ENCODE measurements at regions not wholly inside any gene's neighbourhood (a gene's known extent, or its start where the extent isn't known, plus 50 kb on each side); places are given as distances from the start of the nearest gene placed in this dataset.

GRCh38 chr1:4207842-4208692 lies 308.0 kb upstream of the C1orf174 start:
- Histone ChIP-seq H3K27ac (ENCODE audit: low read length) (no peak overlapping the region), H3K36me3 (ENCODE audit: control insufficient read depth, insufficient read depth, low read length) (no peaks in the 10 kb centered on the region), H3K9me3 (ENCODE audit: control insufficient read depth, low read depth, low read length) (no peaks in the 10 kb centered on the region), H3K4me1 (ENCODE audit: control insufficient read depth, insufficient read depth, low read length) (no peaks in the 10 kb centered on the region), H3K4me3 (ENCODE audit: low read length) (no peak overlapping the region), H3K27me3 (ENCODE audit: control insufficient read depth, insufficient read depth, low read length) (no peaks in the 10 kb centered on the region)
- no peak for DNase-seq
- WGBS (ENCODE audit: insufficient coverage, low lambda C conversion rate): 100% methylated on average over 1 of the region's 10 CpGs

- no peaks in the 10 kb centered on the region for H3K36me3 ChIP-seq (ENCODE audit: control insufficient read depth, insufficient read depth, low read length)
Observed at GRCh38 chr1:4210043-4210442, 310.0 kb upstream of the C1orf174 start.

GRCh38 chr1:4212796-4213195 lies 312.7 kb upstream of the C1orf174 start:
- H3K36me3 ChIP-seq (ENCODE audit: control insufficient read depth, insufficient read depth, low read length): no peaks in the 10 kb centered on the region
- DNase-seq: no peak
- H3K27me3 ChIP-seq (ENCODE audit: control insufficient read depth, insufficient read depth, low read length): no peaks in the 10 kb centered on the region
- H3K9me3 ChIP-seq (ENCODE audit: control insufficient read depth, low read depth, low read length): no peaks in the 10 kb centered on the region
- H3K27ac ChIP-seq (ENCODE audit: low read length): no peak overlapping the region
- no peak overlapping the region for H3K4me3 ChIP-seq (ENCODE audit: low read length)
- H3K4me1 ChIP-seq (ENCODE audit: control insufficient read depth, insufficient read depth, low read length): no peaks in the 10 kb centered on the region
- WGBS (ENCODE audit: insufficient coverage, low lambda C conversion rate): no CpG with 5 or more reads among the region's 5 CpGs

More at GRCh38 chr1:4210043-4210442, 310.0 kb upstream of the C1orf174 start:
- DNase-seq: no peak
- no peaks in the 10 kb centered on the region for H3K27me3 ChIP-seq (ENCODE audit: control insufficient read depth, insufficient read depth, low read length)
- H3K9me3 ChIP-seq (ENCODE audit: control insufficient read depth, low read depth, low read length): no peaks in the 10 kb centered on the region
- H3K27ac ChIP-seq (ENCODE audit: low read length): no peak overlapping the region
- no CpG with 5 or more reads among the region's 1 CpG for WGBS (ENCODE audit: insufficient coverage, low lambda C conversion rate)
- H3K4me1 ChIP-seq (ENCODE audit: control insufficient read depth, insufficient read depth, low read length): no peaks in the 10 kb centered on the region
- H3K4me3 ChIP-seq (ENCODE audit: low read length): no peak overlapping the region

GRCh38 chr1:4213366-4213973 lies 313.4 kb upstream of the C1orf174 start:
- Histone ChIP-seq H3K4me3 (ENCODE audit: low read length) (no peak overlapping the region), H3K36me3 (ENCODE audit: control insufficient read depth, insufficient read depth, low read length) (no peaks in the 10 kb centered on the region), H3K27ac (ENCODE audit: low read length) (no peak overlapping the region), H3K4me1 (ENCODE audit: control insufficient read depth, insufficient read depth, low read length) (no peaks in the 10 kb centered on the region), H3K27me3 (ENCODE audit: control insufficient read depth, insufficient read depth, low read length) (no peaks in the 10 kb centered on the region), H3K9me3 (ENCODE audit: control insufficient read depth, low read depth, low read length) (no peaks in the 10 kb centered on the region)
- no peak for DNase-seq
- WGBS (ENCODE audit: insufficient coverage, low lambda C conversion rate): 61% methylated on average over 3 of the region's 18 CpGs

GRCh38 chr1:4214826-4215225 lies 314.8 kb upstream of the C1orf174 start:
- no peak overlapping the region for H3K4me3 ChIP-seq (ENCODE audit: low read length)
- no peaks in the 10 kb centered on the region for H3K4me1 ChIP-seq (ENCODE audit: control insufficient read depth, insufficient read depth, low read length)
- H3K27ac ChIP-seq (ENCODE audit: low read length): no peak overlapping the region
- WGBS (ENCODE audit: insufficient coverage, low lambda C conversion rate): 100% methylated on average over 3 of the region's 12 CpGs
- no peak for DNase-seq
- no peaks in the 10 kb centered on the region for H3K27me3 ChIP-seq (ENCODE audit: control insufficient read depth, insufficient read depth, low read length)
- no peaks in the 10 kb centered on the region for H3K36me3 ChIP-seq (ENCODE audit: control insufficient read depth, insufficient read depth, low read length)
- no peaks in the 10 kb centered on the region for H3K9me3 ChIP-seq (ENCODE audit: control insufficient read depth, low read depth, low read length)

- H3K4me1 ChIP-seq (ENCODE audit: control insufficient read depth, insufficient read depth, low read length): no peaks in the 10 kb centered on the region
- H3K27ac ChIP-seq (ENCODE audit: low read length): no peak overlapping the region
- H3K4me3 ChIP-seq (ENCODE audit: low read length): no peak overlapping the region
- no peaks in the 10 kb centered on the region for H3K36me3 ChIP-seq (ENCODE audit: control insufficient read depth, insufficient read depth, low read length)
- no peaks in the 10 kb centered on the region for H3K27me3 ChIP-seq (ENCODE audit: control insufficient read depth, insufficient read depth, low read length)
- no CpG with 5 or more reads among the region's 11 CpGs for WGBS (ENCODE audit: insufficient coverage, low lambda C conversion rate)
- no peak for DNase-seq
- H3K9me3 ChIP-seq (ENCODE audit: control insufficient read depth, low read depth, low read length): no peaks in the 10 kb centered on the region
Observed at GRCh38 chr1:4215391-4215790, 315.3 kb upstream of the C1orf174 start.

GRCh38 chr1:4216231-4216630 lies 316.2 kb upstream of the C1orf174 start:
- Histone ChIP-seq H3K27ac (ENCODE audit: low read length) (no peak overlapping the region), H3K4me3 (ENCODE audit: low read length) (no peak overlapping the region), H3K27me3 (ENCODE audit: control insufficient read depth, insufficient read depth, low read length) (no peaks in the 10 kb centered on the region), H3K9me3 (ENCODE audit: control insufficient read depth, low read depth, low read length) (no peaks in the 10 kb centered on the region), H3K36me3 (ENCODE audit: control insufficient read depth, insufficient read depth, low read length) (no peaks in the 10 kb centered on the region), H3K4me1 (ENCODE audit: control insufficient read depth, insufficient read depth, low read length) (no peaks in the 10 kb centered on the region)
- no peak for DNase-seq

- H3K36me3 ChIP-seq (ENCODE audit: control insufficient read depth, insufficient read depth, low read length): no peaks in the 10 kb centered on the region
- DNase-seq: no peak
- no peak overlapping the region for H3K27ac ChIP-seq (ENCODE audit: low read length)
- H3K4me3 ChIP-seq (ENCODE audit: low read length): no peak overlapping the region
- no peaks in the 10 kb centered on the region for H3K4me1 ChIP-seq (ENCODE audit: control insufficient read depth, insufficient read depth, low read length)
- no peaks in the 10 kb centered on the region for H3K27me3 ChIP-seq (ENCODE audit: control insufficient read depth, insufficient read depth, low read length)
- WGBS (ENCODE audit: insufficient coverage, low lambda C conversion rate): 85% methylated on average over 3 of the region's 10 CpGs
- H3K9me3 ChIP-seq (ENCODE audit: control insufficient read depth, low read depth, low read length): no peaks in the 10 kb centered on the region
Observed at GRCh38 chr1:4218619-4219018, 318.5 kb upstream of the C1orf174 start.

GRCh38 chr1:4219111-4219510 lies 319.0 kb upstream of the C1orf174 start:
- H3K9me3 ChIP-seq (ENCODE audit: control insufficient read depth, low read depth, low read length): no peaks in the 10 kb centered on the region
- WGBS (ENCODE audit: insufficient coverage, low lambda C conversion rate): no CpG with 5 or more reads among the region's 11 CpGs
- H3K4me3 ChIP-seq (ENCODE audit: low read length): no peak overlapping the region

GRCh38 chr1:4219826-4220225 lies 319.8 kb upstream of the C1orf174 start:
- Histone ChIP-seq H3K4me1 (ENCODE audit: control insufficient read depth, insufficient read depth, low read length) (no peaks in the 10 kb centered on the region), H3K27me3 (ENCODE audit: control insufficient read depth, insufficient read depth, low read length) (no peaks in the 10 kb centered on the region), H3K36me3 (ENCODE audit: control insufficient read depth, insufficient read depth, low read length) (no peaks in the 10 kb centered on the region), H3K9me3 (ENCODE audit: control insufficient read depth, low read depth, low read length) (no peaks in the 10 kb centered on the region), H3K27ac (ENCODE audit: low read length) (no peak overlapping the region), H3K4me3 (ENCODE audit: low read length) (no peak overlapping the region)
- no CpG with 5 or more reads among the region's 5 CpGs for WGBS (ENCODE audit: insufficient coverage, low lambda C conversion rate)
- DNase-seq: no peak

More at GRCh38 chr1:4219111-4219510, 319.0 kb upstream of the C1orf174 start:
- no peaks in the 10 kb centered on the region for H3K36me3 ChIP-seq (ENCODE audit: control insufficient read depth, insufficient read depth, low read length)
- DNase-seq: no peak
- H3K27ac ChIP-seq (ENCODE audit: low read length): no peak overlapping the region
- H3K4me1 ChIP-seq (ENCODE audit: control insufficient read depth, insufficient read depth, low read length): no peaks in the 10 kb centered on the region
- H3K27me3 ChIP-seq (ENCODE audit: control insufficient read depth, insufficient read depth, low read length): no peaks in the 10 kb centered on the region

- no peaks in the 10 kb centered on the region for H3K36me3 ChIP-seq (ENCODE audit: control insufficient read depth, insufficient read depth, low read length)
- H3K4me3 ChIP-seq (ENCODE audit: low read length): no peak overlapping the region
- H3K27ac ChIP-seq (ENCODE audit: low read length): no peak overlapping the region
- H3K9me3 ChIP-seq (ENCODE audit: control insufficient read depth, low read depth, low read length): no peaks in the 10 kb centered on the region
- 0% methylated on average over 1 of the region's 9 CpGs for WGBS (ENCODE audit: insufficient coverage, low lambda C conversion rate)
- no peak for DNase-seq
- no peaks in the 10 kb centered on the region for H3K4me1 ChIP-seq (ENCODE audit: control insufficient read depth, insufficient read depth, low read length)
- H3K27me3 ChIP-seq (ENCODE audit: control insufficient read depth, insufficient read depth, low read length): no peaks in the 10 kb centered on the region
Observed at GRCh38 chr1:4220362-4220761, 320.3 kb upstream of the C1orf174 start.
